SK-N-SH (cell line): ENCODE measurements at regions not wholly inside any gene's neighbourhood (a gene's known extent, or its start where the extent isn't known, plus 50 kb on each side); places are given as distances from the start of the nearest gene placed in this dataset.
A peak's percentile ranks its signal among the peaks of the same experiment; 100 is the strongest.

Source experiments
- CTCF ChIA-PET: fragments of 300-600, 350-600 bp; formaldehyde crosslinking; extraction: SDS; loops from one replicate; lab custom pipeline; 2021; lab: Yijun Ruan, JAX
- POLR2A ChIA-PET: fragments of 350-600 bp; sonication (Branson Sonifier 250); formaldehyde crosslinking; extraction: SDS; loops from one replicate; lab custom pipeline; 2020; ENCODE audit warnings: antibody characterized with exemption, inconsistent platforms; lab: Yijun Ruan, JAX
- DNase-seq: peaks from one replicate; pipeline ENCODE4 v3.0.0; 2012
- H2AFZ ChIP-seq: fragments of 200-600 bp; sonication (generic); 2 replicates; pipeline ENCODE4 v1.8.1; 2016; ENCODE audit warnings: antibody characterized with exemption, mild to moderate bottlenecking, low read depth
- H3F3A ChIP-seq: fragments of 200-600 bp; sonication (generic); replicated peaks from 2 replicates; pipeline ENCODE3; 2016; ENCODE audit warnings: antibody characterized with exemption, mild to moderate bottlenecking; ENCODE audit not compliant: insufficient read depth
- H3K27ac ChIP-seq, 2 experiments: fragments of 200-500 bp in 1 of 2; fragments of 200-600 bp in 1 of 2; sonication (Bioruptor generic) in 1 of 2; sonication (generic), shearing (Covaris generic) in 1 of 2; 2 replicates each; pipeline versions ENCODE4 v1.5.1 to v1.6.1; 2014 to 2016; ENCODE audit warnings: low read depth in 2 of 2, inconsistent platforms in 1 of 2, low read length in 1 of 2, mild to moderate bottlenecking in 1 of 2, mixed read lengths in 1 of 2
- H3K27me3 ChIP-seq: fragments of 200-600 bp; sonication (generic), shearing (Covaris generic); 2 replicates; pipeline ENCODE4 v1.6.1; 2016; ENCODE audit warnings: mixed run types; ENCODE audit not compliant: insufficient read depth
- H3K36me3 ChIP-seq, 2 experiments: fragments of 200-500 bp in 1 of 2; fragments of 200-600 bp in 1 of 2; sonication (Bioruptor generic) in 1 of 2; sonication (generic) in 1 of 2; replicated peaks in 1 of 2; 2 replicates each; pipeline versions ENCODE3 to v1.5.1; 2014 to 2016; ENCODE audit warnings: low read length in 1 of 2, mild to moderate bottlenecking in 1 of 2; ENCODE audit not compliant: insufficient read depth in 2 of 2, control insufficient read depth in 1 of 2
- H3K4me1 ChIP-seq, 2 experiments: fragments of 200-500 bp in 1 of 2; fragments of 200-600 bp in 1 of 2; sonication (Bioruptor generic) in 1 of 2; sonication (generic), shearing (Covaris generic) in 1 of 2; 2 replicates each; pipeline versions ENCODE4 v1.5.1 to v1.6.1; 2014 to 2016; ENCODE audit warnings: low read depth in 1 of 2, low read length in 1 of 2, mixed run types in 1 of 2; ENCODE audit not compliant: insufficient read depth in 2 of 2, control insufficient read depth in 1 of 2
- H3K4me2 ChIP-seq: fragments of 200-600 bp; sonication (generic), shearing (Covaris generic); 2 replicates; pipeline ENCODE4 v1.6.1; 2017; ENCODE audit warnings: mixed run types
- H3K4me3 ChIP-seq, 2 experiments: fragments of 200-500 bp in 1 of 2; fragments of 200-600 bp in 1 of 2; sonication (Bioruptor generic) in 1 of 2; sonication (generic), shearing (Covaris generic) in 1 of 2; 2 replicates each; pipeline versions ENCODE4 v1.5.1 to v1.8.1; 2014 to 2016; ENCODE audit warnings: low read depth in 2 of 2, inconsistent platforms in 1 of 2, low read length in 1 of 2, mild to moderate bottlenecking in 1 of 2, mixed read lengths in 1 of 2, moderate library complexity in 1 of 2
- H3K79me2 ChIP-seq: fragments of 200-600 bp; sonication (generic); 2 replicates; pipeline ENCODE4 v1.8.1; 2017; ENCODE audit warnings: mild to moderate bottlenecking; ENCODE audit not compliant: insufficient read depth
- H3K9ac ChIP-seq: fragments of 200-600 bp; sonication (generic); 2 replicates; pipeline ENCODE4 v1.6.1; 2017; ENCODE audit warnings: mixed run types
- H3K9me2 ChIP-seq: fragments of 200-600 bp; sonication (generic); 2 replicates; pipeline ENCODE4 v1.6.1; 2017; ENCODE audit warnings: mixed run types
- H3K9me3 ChIP-seq: fragments of 200-600 bp; sonication (generic); 2 replicates; pipeline ENCODE4 v1.6.1; 2017; ENCODE audit warnings: mixed run types, mild to moderate bottlenecking, moderate library complexity
- H4K20me1 ChIP-seq: fragments of 200-600 bp; sonication (generic); 2 replicates; pipeline ENCODE4 v1.6.1; 2017; ENCODE audit warnings: mild to moderate bottlenecking, mixed run types; ENCODE audit not compliant: insufficient read depth
- CHD2 ChIP-seq: fragments of 150-350 bp; IDR thresholded peaks from 2 replicates; pipeline ENCODE4 v1.6.1; 2018; ENCODE audit warnings: low read length; ENCODE audit not compliant: partially characterized antibody
- ELF1 ChIP-seq: IDR thresholded peaks from 2 replicates; pipeline ENCODE4 v1.4.0; 2012
- EP300 ChIP-seq, 2 experiments: IDR thresholded peaks; 2 replicates each; pipeline versions ENCODE4 v1.4.0 to v1.6.1; 2012; ENCODE audit warnings: borderline replicate concordance in 1 of 2, low read depth in 1 of 2, low read length in 1 of 2
- EZH2phosphoT487 ChIP-seq: fragments of 200-600 bp; sonication (generic); IDR thresholded peaks from 2 replicates; pipeline ENCODE4 v1.6.1; 2017; ENCODE audit warnings: low read depth, mixed run types, mild to moderate bottlenecking, antibody characterized with exemption, moderate library complexity, borderline replicate concordance
- FOSL2 ChIP-seq: IDR thresholded peaks from 2 replicates; pipeline ENCODE4 v1.4.0; 2012; ENCODE audit warnings: low read depth, mild to moderate bottlenecking, moderate library complexity, borderline replicate concordance
- FOXJ3 ChIP-seq: sonication (generic); formaldehyde crosslinking; IDR thresholded peaks from 2 replicates; pipeline ENCODE4 v1.5.1; 2020; ENCODE audit warnings: mild to moderate bottlenecking, missing genetic modification reagents
- FOXM1 ChIP-seq: IDR thresholded peaks from 2 replicates; pipeline ENCODE4 v1.4.0; 2012; ENCODE audit warnings: low read depth, mild to moderate bottlenecking
- GABPA ChIP-seq: IDR thresholded peaks from 2 replicates; pipeline ENCODE4 v1.4.0; 2012; ENCODE audit warnings: low read depth, mild to moderate bottlenecking
- GATA2 ChIP-seq: sonication (generic); formaldehyde crosslinking; IDR thresholded peaks from 2 replicates; pipeline ENCODE4 v1.5.0; 2020; ENCODE audit warnings: mild to moderate bottlenecking, missing genetic modification reagents
- IRF3 ChIP-seq: fragments of 150-350 bp; IDR thresholded peaks from 2 replicates; pipeline ENCODE4 v1.6.1; 2016; ENCODE audit warnings: mild to moderate bottlenecking, low read depth, low read length
- MAX ChIP-seq: IDR thresholded peaks from 2 replicates; pipeline ENCODE4 v1.4.0; 2012; ENCODE audit warnings: low read depth
- MEF2A ChIP-seq: IDR thresholded peaks from 2 replicates; pipeline ENCODE4 v1.4.0; 2012; ENCODE audit warnings: low read depth, borderline replicate concordance
- NFIC ChIP-seq: IDR thresholded peaks from 2 replicates; pipeline ENCODE4 v1.4.0; 2012; ENCODE audit warnings: borderline replicate concordance
- PBX3 ChIP-seq: IDR thresholded peaks from 2 replicates; pipeline ENCODE4; 2012
- POLR2AphosphoS5 ChIP-seq: IDR thresholded peaks from 2 replicates; pipeline ENCODE4 v1.6.1; 2012; ENCODE audit warnings: low read depth, low read length
- RAD21 ChIP-seq: IDR thresholded peaks from 2 replicates; pipeline ENCODE4 v1.6.1; 2012; ENCODE audit warnings: mild to moderate bottlenecking, low read length
- REST ChIP-seq: IDR thresholded peaks from 2 replicates; pipeline ENCODE4 v1.6.1; 2012; ENCODE audit warnings: mild to moderate bottlenecking, low read depth, low read length, moderate library complexity
- RFX5 ChIP-seq: IDR thresholded peaks from 2 replicates; pipeline ENCODE4 v1.6.1; 2012; ENCODE audit warnings: mild to moderate bottlenecking, improper control_type of control experiment, low read length
- RXRA ChIP-seq: IDR thresholded peaks from 2 replicates; pipeline ENCODE4 v1.4.0; 2012; ENCODE audit warnings: low read depth, mild to moderate bottlenecking, borderline replicate concordance
- SIN3A ChIP-seq: IDR thresholded peaks from 2 replicates; pipeline ENCODE4 v1.6.1; 2012; ENCODE audit warnings: low read depth, mild to moderate bottlenecking, low read length, moderate library complexity, borderline replicate concordance
- SMC3 ChIP-seq: IDR thresholded peaks from 2 replicates; pipeline ENCODE4 v1.6.1; 2012; ENCODE audit warnings: low read depth, low read length, improper control_type of control experiment
- TAF1 ChIP-seq: IDR thresholded peaks from 2 replicates; pipeline ENCODE4 v1.6.1; 2012; ENCODE audit warnings: low read depth, mild to moderate bottlenecking, low read length, moderate library complexity, borderline replicate concordance
- TCF12 ChIP-seq: IDR thresholded peaks from 2 replicates; pipeline ENCODE4 v1.4.0; 2012
- TEAD4 ChIP-seq: IDR thresholded peaks from 2 replicates; pipeline ENCODE4 v1.4.0; 2012; ENCODE audit warnings: mild to moderate bottlenecking, borderline replicate concordance; ENCODE audit not compliant: insufficient read depth
- ZBTB33 ChIP-seq: IDR thresholded peaks from 2 replicates; pipeline ENCODE4 v1.4.0; 2012; ENCODE audit warnings: low read depth, borderline replicate concordance
- WGBS: methylation state at CpG from one replicate; pipeline ENCODE4 v1.1.6; 2017; ENCODE audit warnings: low lambda C conversion rate; 5-methylcytosine and 5-hydroxymethylcytosine counted together

GRCh38 chr1:224507771-224508523 is 73.3 kb upstream of the WDR26 start:
- POLR2A ChIA-PET, result no interaction called here
- Histone ChIP-seq H3K27me3 (no peaks in the 10 kb centered on the region), H3K36me3 (no peaks in the 10 kb centered on the region), H3K9me3 (no peaks in the 10 kb centered on the region), H3K4me2 (peak overlapping the region; percentile 14; the same call in 1 of the 2 replicates), H2AFZ (0 out of 2 replicates have a peak overlapping the region, but pooled peaks have one; percentile 11), H3K9me2 (no peaks in the 10 kb centered on the region), H3F3A (peaks cover 18% of the 10 kb centered on the region), H3K79me2 (no peaks in the 10 kb centered on the region), H3K27ac (peak overlapping the region; percentile 59 to 83), H3K4me3 (no peak overlapping the region; a peak in 1 of 4 replicates), H3K4me1 (peaks cover 17 to 21% of the 10 kb centered on the region in 2 experiments), H3K9ac (no peak overlapping the region), H4K20me1 (no peaks in the 10 kb centered on the region)
- 25% methylated on average over 2 of the region's 2 CpGs for WGBS
- TF ChIP-seq MEF2A, result no peak
- TF ChIP-seq MAX, result no peak
- TF ChIP-seq TEAD4, result no peak
- TF ChIP-seq FOXM1, result no peak
- no peak for TF ChIP-seq CHD2
- TF ChIP-seq NFIC, result 0 out of 2 replicates have a peak, but pooled peaks have one; percentile 10
- TF ChIP-seq TCF12, result peak; percentile 92
- TF ChIP-seq RAD21, result no peak
- no peak for TF ChIP-seq SMC3
- no peak for TF ChIP-seq EZH2phosphoT487
- no peak for TF ChIP-seq GABPA
- TF ChIP-seq ZBTB33, result no peak
- no peak for TF ChIP-seq RXRA
- TF ChIP-seq IRF3, result no peak
- TF ChIP-seq POLR2AphosphoS5, result 0 out of 2 replicates have a peak, but pooled peaks have one; percentile 19
- TF ChIP-seq TAF1, result no peak
- peak; percentile 11 to 21; a peak in 1 of 4 replicates for TF ChIP-seq EP300 (IDR thresholded peaks at IDR 0.05; ENCODE audit: borderline replicate concordance in 1 of 2, low read depth in 1 of 2, low read length in 1 of 2)
- peak; percentile 57 for TF ChIP-seq PBX3
- no peak for TF ChIP-seq RFX5
- no peak for TF ChIP-seq GATA2 (CRISPR knock-in tag)
- TF ChIP-seq FOSL2, result 0 out of 2 replicates have a peak, but pooled peaks have one; percentile 9
- TF ChIP-seq REST, result no peak
- TF ChIP-seq SIN3A, result no peak
- TF ChIP-seq ELF1, result no peak
- TF ChIP-seq FOXJ3 (CRISPR knock-in tag), result no peak
- no peak for DNase-seq
- CTCF ChIA-PET, result interaction anchor here (0.6 to 3.2 kb wide), 4 partner anchors 10 to 415 kb away, joined by 3 to 39 read pairs (median 10); no protein-coding TSS in a partner anchor
